ENCODE measurements at regions not wholly inside any gene's neighbourhood (a gene's known extent, or its start where the extent isn't known, plus 50 kb on each side); places are given as distances from the start of the nearest gene placed in this dataset.

GRCh38 chr22:47572443-47572842 is 810.0 kb downstream of the TBC1D22A start:
- TF ChIP-seq OSR1 (CRISPR knock-in tag; IDR thresholded peaks at IDR 0.05) = no peak
- TF ChIP-seq ZFP3 (CRISPR knock-in tag; IDR thresholded peaks at IDR 0.05) = no peak
- no peak for TF ChIP-seq ZFP30 (CRISPR knock-in tag; IDR thresholded peaks at IDR 0.05)
- TF ChIP-seq BACH2 (CRISPR knock-in tag; IDR thresholded peaks at IDR 0.05; ENCODE audit: borderline replicate concordance) = no peak
- no peak for TF ChIP-seq TOX (CRISPR knock-in tag; IDR thresholded peaks at IDR 0.05; ENCODE audit: borderline replicate concordance)
- TF ChIP-seq, protein P1, sequence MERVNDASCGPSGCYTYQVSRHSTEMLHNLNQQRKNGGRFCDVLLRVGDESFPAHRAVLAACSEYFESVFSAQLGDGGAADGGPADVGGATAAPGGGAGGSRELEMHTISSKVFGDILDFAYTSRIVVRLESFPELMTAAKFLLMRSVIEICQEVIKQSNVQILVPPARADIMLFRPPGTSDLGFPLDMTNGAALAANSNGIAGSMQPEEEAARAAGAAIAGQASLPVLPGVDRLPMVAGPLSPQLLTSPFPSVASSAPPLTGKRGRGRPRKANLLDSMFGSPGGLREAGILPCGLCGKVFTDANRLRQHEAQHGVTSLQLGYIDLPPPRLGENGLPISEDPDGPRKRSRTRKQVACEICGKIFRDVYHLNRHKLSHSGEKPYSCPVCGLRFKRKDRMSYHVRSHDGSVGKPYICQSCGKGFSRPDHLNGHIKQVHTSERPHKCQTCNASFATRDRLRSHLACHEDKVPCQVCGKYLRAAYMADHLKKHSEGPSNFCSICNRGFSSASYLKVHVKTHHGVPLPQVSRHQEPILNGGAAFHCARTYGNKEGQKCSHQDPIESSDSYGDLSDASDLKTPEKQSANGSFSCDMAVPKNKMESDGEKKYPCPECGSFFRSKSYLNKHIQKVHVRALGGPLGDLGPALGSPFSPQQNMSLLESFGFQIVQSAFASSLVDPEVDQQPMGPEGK (CRISPR knock-in tag; IDR thresholded peaks at IDR 0.05; ENCODE audit: borderline replicate concordance) = no peak
- no peak for TF ChIP-seq ZNF565 (CRISPR knock-in tag; conservative IDR thresholded peaks at IDR 0.05; ENCODE audit: low read depth)

Measured in SK-N-SH treated with all-trans-retinoic acid at 6 μM for 48 hours (cell line).